ENCODE measurements at regions not wholly inside any gene's neighbourhood (a gene's known extent, or its start where the extent isn't known, plus 50 kb on each side); places are given as distances from the start of the nearest gene placed in this dataset.

- Histone ChIP-seq H3K27me3 (replicated peaks in 1 of 7) (no peaks in the 10 kb centered on the region), H3K27ac (peak overlapping the region in 7 of 8 donors; percentile 2 to 87 (median 77)), H3K36me3 (no peaks in the 10 kb centered on the region), H3K4me1 (peaks cover 0 to 36% (median 10%) of the 10 kb centered on the region in 6 donors), H3K9me3 (peaks cover 0 to 12% (median 6%) of the 10 kb centered on the region in 8 donors), H3K4me3 (peak overlapping the region in 1 of 8 donors; percentile 46)
- TF ChIP-seq POLR2A (IDR thresholded peaks at IDR 0.05) (no peak), CTCF (IDR thresholded peaks at IDR 0.05 in 8 of 11, conservative IDR thresholded peaks at IDR 0.05 in 3 of 11) (no peak), POLR2AphosphoS5 (IDR thresholded peaks at IDR 0.05) (no peak)
- 18 to 38% (median 35%) methylated on average over 2 of the region's 2 CpGs for WGBS, 5 donors
- no peak for DNase-seq
- intact Hi-C loops (cut with DNase I; ENCODE audit: low total_unique reads) = no loop called here
Observed at GRCh38 chr3:178003756-178004155, 532.5 kb upstream of the KCNMB2 start.

GRCh38 chr3:178005961-178006360, 530.3 kb upstream of the KCNMB2 start:
- peak overlapping the region in 2 of 8 donors; percentile 87 for H3K27ac ChIP-seq
- no peak overlapping the region for H3K4me3 ChIP-seq
- H3K9me3 ChIP-seq = no peaks in the 10 kb centered on the region
- H3K27me3 ChIP-seq (replicated peaks in 1 of 7) = no peaks in the 10 kb centered on the region
- intact Hi-C loops (cut with DNase I; ENCODE audit: low total_unique reads) = no loop called here
- peaks cover 0 to 25% (median 7%) of the 10 kb centered on the region in 6 donors for H3K4me1 ChIP-seq
- no peaks in the 10 kb centered on the region for H3K36me3 ChIP-seq
- no peak for DNase-seq
- TF ChIP-seq CTCF (IDR thresholded peaks at IDR 0.05 in 8 of 11, conservative IDR thresholded peaks at IDR 0.05 in 3 of 11) = no peak
- TF ChIP-seq POLR2AphosphoS5 (IDR thresholded peaks at IDR 0.05) = no peak
- TF ChIP-seq POLR2A (IDR thresholded peaks at IDR 0.05) = no peak
- WGBS, 5 donors = 92 to 96% (median 96%) methylated on average over 1 of the region's 1 CpG

- H3K4me1 ChIP-seq = no peaks in the 10 kb centered on the region
- DNase-seq = no peak
- H3K27me3 ChIP-seq (replicated peaks in 1 of 7) = no peaks in the 10 kb centered on the region
- H3K27ac ChIP-seq = peak overlapping the region in 5 of 8 donors; percentile 4 to 67 (median 22)
- WGBS, 5 donors = 61 to 83% (median 78%) methylated on average over 2 of the region's 2 CpGs
- H3K9me3 ChIP-seq = no peaks in the 10 kb centered on the region
- H3K4me3 ChIP-seq = no peak overlapping the region
- no peak for TF ChIP-seq POLR2AphosphoS5 (IDR thresholded peaks at IDR 0.05)
- TF ChIP-seq CTCF (IDR thresholded peaks at IDR 0.05 in 8 of 11, conservative IDR thresholded peaks at IDR 0.05 in 3 of 11) = no peak
- no peak for TF ChIP-seq POLR2A (IDR thresholded peaks at IDR 0.05)
- no peaks in the 10 kb centered on the region for H3K36me3 ChIP-seq
- intact Hi-C loops (cut with DNase I; ENCODE audit: low total_unique reads) = no loop called here
Observed at GRCh38 chr3:178010306-178010705, 525.9 kb upstream of the KCNMB2 start.

GRCh38 chr3:178019645-178020044, 516.6 kb upstream of the KCNMB2 start:
- H3K36me3 ChIP-seq = no peaks in the 10 kb centered on the region
- no peak for DNase-seq
- H3K4me3 ChIP-seq = no peak overlapping the region
- peaks cover 0 to 3% (median 0%) of the 10 kb centered on the region in 6 donors for H3K4me1 ChIP-seq
- H3K27me3 ChIP-seq (replicated peaks in 1 of 7) = no peaks in the 10 kb centered on the region
- H3K27ac ChIP-seq = no peak overlapping the region
- intact Hi-C loops (cut with DNase I; ENCODE audit: low total_unique reads) = no loop called here
- H3K9me3 ChIP-seq = no peaks in the 10 kb centered on the region
- no peak for TF ChIP-seq POLR2A (IDR thresholded peaks at IDR 0.05)
- TF ChIP-seq CTCF (IDR thresholded peaks at IDR 0.05 in 8 of 11, conservative IDR thresholded peaks at IDR 0.05 in 3 of 11) = no peak
- no peak for TF ChIP-seq POLR2AphosphoS5 (IDR thresholded peaks at IDR 0.05)
- 89 to 97% (median 90%) methylated on average over 4 of the region's 4 CpGs for WGBS, 5 donors

Measured in spleen (tissue), 11 donors.